H1 (cell line): ENCODE measurements at regions not wholly inside any gene's neighbourhood (a gene's known extent, or its start where the extent isn't known, plus 50 kb on each side); places are given as distances from the start of the nearest gene placed in this dataset.
A peak's percentile ranks its signal among the peaks of the same experiment; 100 is the strongest.
"Not testable (repeated sequence)": the region's sequence is repeated elsewhere in the genome, so short reads cannot be mapped to it uniquely, and the experiment has no call there.

Source experiments
- CTCF ChIA-PET: fragments of 300-600 bp; sonication (Branson Sonifier 250); formaldehyde crosslinking; loops from one replicate; lab custom pipeline; 2021; ENCODE audit not compliant: partially characterized antibody; lab: Charles Lee
- POLR2A ChIA-PET: fragments of 300-600 bp; sonication (Branson Sonifier 250); formaldehyde crosslinking; loops from one replicate; lab custom pipeline; 2021; ENCODE audit warnings: inconsistent platforms; ENCODE audit not compliant: partially characterized antibody; lab: Charles Lee
- DNase-seq, 2 experiments: peaks; one replicate each; pipeline versions ENCODE4 v3.0.0 to v3.0.0-alpha.2; 2010 to 2022; ENCODE audit warnings: low spot score in 2 of 2, low read depth in 1 of 2, mixed read lengths in 1 of 2
- FAIRE-seq: peaks from 2 replicates; lab custom pipeline; 2011; peaks lifted over from hg19 to GRCh38; lab: Jason Lieb, UNC
- H2AFZ ChIP-seq: 2 replicates; pipeline ENCODE4 v1.8.1; 2012; ENCODE audit warnings: low read length, inconsistent platforms
- H2AK5ac ChIP-seq: 2 replicates; pipeline ENCODE4 v1.6.1; 2013; ENCODE audit warnings: low read depth, low read length
- H2BK120ac ChIP-seq: replicated peaks from 2 replicates; pipeline ENCODE3; 2013; ENCODE audit warnings: low read depth, low read length, inconsistent platforms
- H2BK12ac ChIP-seq: 2 replicates; pipeline ENCODE4 v1.6.1; 2013; ENCODE audit warnings: low read depth, low read length
- H2BK15ac ChIP-seq: 2 replicates; pipeline ENCODE4 v1.6.1; 2013; ENCODE audit warnings: low read length
- H2BK20ac ChIP-seq: 2 replicates; pipeline ENCODE4 v1.6.1; 2013; ENCODE audit warnings: low read length
- H2BK5ac ChIP-seq: 2 replicates; pipeline ENCODE4 v1.6.1; 2013; ENCODE audit warnings: low read depth, low read length
- H3K14ac ChIP-seq: 2 replicates; pipeline ENCODE4 v1.6.1; 2013; ENCODE audit warnings: inconsistent platforms; ENCODE audit not compliant: insufficient read length
- H3K18ac ChIP-seq: 2 replicates; pipeline ENCODE4 v1.6.1; 2013; ENCODE audit warnings: low read length; ENCODE audit errors: extremely low read depth
- H3K23ac ChIP-seq: 2 replicates; pipeline ENCODE4 v1.6.1; 2013; ENCODE audit warnings: inconsistent platforms; ENCODE audit not compliant: insufficient read length
- H3K23me2 ChIP-seq: 2 replicates; pipeline ENCODE4 v1.6.1; 2013; ENCODE audit warnings: low read depth, low read length
- H3K27ac ChIP-seq: 2 replicates; pipeline ENCODE4 v1.6.1; 2011; ENCODE audit warnings: low read depth, low read length, inconsistent platforms
- H3K27me3 ChIP-seq, 4 experiments: replicated peaks in 1 of 4; 1 replicate in 1 of 4; 2 replicates in 3 of 4; pipeline versions ENCODE4 v1.6.1 to v1.8.1; 2011 to 2013; ENCODE audit warnings: low read length in 3 of 4, mild to moderate bottlenecking in 3 of 4, inconsistent platforms in 2 of 4, mixed read lengths in 2 of 4, moderate library complexity in 1 of 4; ENCODE audit not compliant: control insufficient read depth in 3 of 4, insufficient read depth in 3 of 4; ENCODE audit errors: extremely low read depth in 1 of 4
- H3K36me3 ChIP-seq, 4 experiments: 2 replicates each; pipeline versions ENCODE4 v1.6.1 to v1.8.1; 2011 to 2013; ENCODE audit warnings: mild to moderate bottlenecking in 4 of 4, low read length in 3 of 4, moderate library complexity in 2 of 4, control low read depth in 1 of 4, inconsistent platforms in 1 of 4; ENCODE audit not compliant: insufficient read depth in 4 of 4, control insufficient read depth in 2 of 4
- H3K4ac ChIP-seq: replicated peaks from 2 replicates; pipeline ENCODE3; 2013; ENCODE audit warnings: low read length, low read depth, mixed read lengths, inconsistent platforms; ENCODE audit not compliant: insufficient read length
- H3K4me1 ChIP-seq, 4 experiments: replicated peaks in 1 of 4; 1 replicate in 1 of 4; 2 replicates in 3 of 4; pipeline versions ENCODE4 v1.6.1 to v1.8.1; 2011 to 2013; ENCODE audit warnings: low read length in 3 of 4, inconsistent platforms in 2 of 4, mixed read lengths in 1 of 4; ENCODE audit not compliant: insufficient read depth in 4 of 4, control insufficient read depth in 3 of 4
- H3K4me2 ChIP-seq, 2 experiments: 2 replicates each; pipeline versions ENCODE4 v1.6.1 to v1.8.1; 2011 to 2013; ENCODE audit warnings: low read depth in 2 of 2, low read length in 2 of 2, control low read depth in 1 of 2, inconsistent platforms in 1 of 2, mild to moderate bottlenecking in 1 of 2; ENCODE audit not compliant: insufficient read depth in 1 of 2
- H3K4me3 ChIP-seq, 4 experiments: fragments of 200-600, 300-600 bp in 1 of 4; sonication (generic), shearing (Covaris generic), sonication (Bioruptor Twin) in 1 of 4; 2 replicates each; pipeline versions ENCODE4 v1.5.1 to v1.8.1; 2011 to 2016; ENCODE audit warnings: low read length in 4 of 4, low read depth in 3 of 4, control low read depth in 2 of 4, inconsistent platforms in 2 of 4, mild to moderate bottlenecking in 2 of 4, mixed read lengths in 1 of 4, moderate library complexity in 1 of 4; ENCODE audit not compliant: insufficient read depth in 2 of 4; ENCODE audit errors: extremely low read depth in 1 of 4
- H3K56ac ChIP-seq: replicated peaks from 2 replicates; pipeline ENCODE3; 2013; ENCODE audit warnings: low read depth, mild to moderate bottlenecking, mixed read lengths, low read length, inconsistent platforms; ENCODE audit not compliant: insufficient read length
- H3K79me1 ChIP-seq: 2 replicates; pipeline ENCODE4 v1.6.1; 2013; ENCODE audit warnings: low read depth, low read length, control low read depth
- H3K79me2 ChIP-seq, 2 experiments: 2 replicates each; pipeline versions ENCODE4 v1.6.1 to v1.8.1; 2012 to 2013; ENCODE audit warnings: low read length in 2 of 2, mild to moderate bottlenecking in 2 of 2, inconsistent platforms in 1 of 2; ENCODE audit not compliant: insufficient read depth in 2 of 2, control insufficient read depth in 1 of 2
- H3K9ac ChIP-seq, 4 experiments: replicated peaks in 1 of 4; 1 replicate in 1 of 4; 2 replicates in 3 of 4; pipeline versions ENCODE4 v1.6.1 to v1.8.1; 2011 to 2013; ENCODE audit warnings: low read depth in 3 of 4, low read length in 3 of 4, control low read depth in 2 of 4, mild to moderate bottlenecking in 2 of 4, moderate library complexity in 2 of 4, inconsistent platforms in 1 of 4; ENCODE audit errors: extremely low read depth in 1 of 4
- H3K9me3 ChIP-seq, 2 experiments: 2 replicates each; pipeline versions ENCODE4 v1.6.1 to v1.8.1; 2012 to 2013; ENCODE audit warnings: mild to moderate bottlenecking in 2 of 2, moderate library complexity in 2 of 2, control low read depth in 1 of 2, inconsistent platforms in 1 of 2, low read depth in 1 of 2, low read length in 1 of 2, mixed read lengths in 1 of 2; ENCODE audit not compliant: insufficient read depth in 2 of 2
- H4K20me1 ChIP-seq, 2 experiments: replicated peaks in 1 of 2; 2 replicates each; pipeline versions ENCODE3 to v1.8.1; 2011 to 2013; ENCODE audit warnings: inconsistent platforms in 2 of 2, low read length in 2 of 2, mild to moderate bottlenecking in 1 of 2; ENCODE audit not compliant: insufficient read depth in 2 of 2, control insufficient read depth in 1 of 2
- H4K5ac ChIP-seq: 2 replicates; pipeline ENCODE4 v1.6.1; 2013; ENCODE audit warnings: low read length, low read depth, mixed read lengths, inconsistent platforms; ENCODE audit not compliant: insufficient read length
- H4K8ac ChIP-seq: 2 replicates; pipeline ENCODE4 v1.8.0; 2013; ENCODE audit warnings: mild to moderate bottlenecking, moderate library complexity, low read length, inconsistent platforms; ENCODE audit not compliant: insufficient read depth; ENCODE audit errors: extremely low read depth
- H4K91ac ChIP-seq: replicated peaks from 2 replicates; pipeline ENCODE3; 2013; ENCODE audit warnings: low read length, mixed read lengths, inconsistent platforms; ENCODE audit not compliant: insufficient read length
- RAD21 ChIP-seq, 2 experiments: IDR thresholded peaks in 1 of 2; conservative IDR thresholded peaks in 1 of 2; 2 replicates each; pipeline ENCODE4 v1.6.1; 2011; ENCODE audit warnings: low read depth in 2 of 2, low read length in 2 of 2, improper control_type of control experiment in 1 of 2, inconsistent platforms in 1 of 2, mild to moderate bottlenecking in 1 of 2, moderate library complexity in 1 of 2
- WGBS, 2 experiments: shearing (Covaris generic) in 1 of 2; methylation state at CpG; one replicate each; pipeline versions ENCODE4 v1.1.6 to v1.1.7; 2013 to 2015; ENCODE audit warnings: low lambda C conversion rate in 2 of 2, mixed read lengths in 2 of 2, inconsistent platforms in 1 of 2, low coverage in 1 of 2, missing lambda C conversion rate in 1 of 2; ENCODE audit not compliant: insufficient replicate concordance in 2 of 2, insufficient coverage in 1 of 2, insufficient read length in 1 of 2; ENCODE audit errors: extremely low coverage in 1 of 2, missing lambda C conversion rate in 1 of 2; 5-methylcytosine and 5-hydroxymethylcytosine counted together
- TF ChIP-seq, protein P1 (sequence below), 3 experiments: IDR thresholded peaks; 1 replicate in 2 of 3; 2 replicates in 1 of 3; pipeline versions ENCODE4 v1.5.1 to v1.6.1; 2011; ENCODE audit warnings: low read length in 3 of 3, mild to moderate bottlenecking in 3 of 3, inconsistent platforms in 2 of 3, low read depth in 1 of 3, moderate library complexity in 1 of 3; ENCODE audit not compliant: insufficient read depth in 1 of 3; ENCODE audit errors: control extremely low read depth in 1 of 3

- H3K79me2 ChIP-seq, H4K91ac ChIP-seq, H3K79me1 ChIP-seq, H3K18ac ChIP-seq, H3K4me3 ChIP-seq, H2AFZ ChIP-seq, H3K4ac ChIP-seq, H2BK20ac ChIP-seq, H2BK120ac ChIP-seq, FAIRE-seq, H3K23me2 ChIP-seq, POLR2A ChIA-PET, CTCF ChIA-PET, H3K4me2 ChIP-seq, H2AK5ac ChIP-seq, H4K20me1 ChIP-seq, H4K5ac ChIP-seq, H2BK15ac ChIP-seq, H3K9ac ChIP-seq, H4K8ac ChIP-seq, H3K36me3 ChIP-seq, H3K14ac ChIP-seq, H2BK5ac ChIP-seq, H2BK12ac ChIP-seq, H3K27me3 ChIP-seq, DNase-seq, H3K56ac ChIP-seq, H3K23ac ChIP-seq, H3K9me3 ChIP-seq, H3K27ac ChIP-seq, H3K4me1 ChIP-seq: not testable (repeated sequence)
- TF ChIP-seq RAD21 (IDR thresholded peaks at IDR 0.05 in 1 of 2, conservative IDR thresholded peaks at IDR 0.05 in 1 of 2; ENCODE audit: low read depth in 2 of 2, low read length in 2 of 2) = peak in 1 of 2 experiments; percentile 22; a peak in 1 of 4 replicates
- TF ChIP-seq, protein P1, sequence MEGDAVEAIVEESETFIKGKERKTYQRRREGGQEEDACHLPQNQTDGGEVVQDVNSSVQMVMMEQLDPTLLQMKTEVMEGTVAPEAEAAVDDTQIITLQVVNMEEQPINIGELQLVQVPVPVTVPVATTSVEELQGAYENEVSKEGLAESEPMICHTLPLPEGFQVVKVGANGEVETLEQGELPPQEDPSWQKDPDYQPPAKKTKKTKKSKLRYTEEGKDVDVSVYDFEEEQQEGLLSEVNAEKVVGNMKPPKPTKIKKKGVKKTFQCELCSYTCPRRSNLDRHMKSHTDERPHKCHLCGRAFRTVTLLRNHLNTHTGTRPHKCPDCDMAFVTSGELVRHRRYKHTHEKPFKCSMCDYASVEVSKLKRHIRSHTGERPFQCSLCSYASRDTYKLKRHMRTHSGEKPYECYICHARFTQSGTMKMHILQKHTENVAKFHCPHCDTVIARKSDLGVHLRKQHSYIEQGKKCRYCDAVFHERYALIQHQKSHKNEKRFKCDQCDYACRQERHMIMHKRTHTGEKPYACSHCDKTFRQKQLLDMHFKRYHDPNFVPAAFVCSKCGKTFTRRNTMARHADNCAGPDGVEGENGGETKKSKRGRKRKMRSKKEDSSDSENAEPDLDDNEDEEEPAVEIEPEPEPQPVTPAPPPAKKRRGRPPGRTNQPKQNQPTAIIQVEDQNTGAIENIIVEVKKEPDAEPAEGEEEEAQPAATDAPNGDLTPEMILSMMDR (IDR thresholded peaks at IDR 0.05; ENCODE audit: control extremely low read depth in 1 of 3, insufficient read depth in 1 of 3, low read depth in 1 of 3, low read length in 3 of 3) = peak in 1 of 3 experiments; percentile 26; a peak in 1 of 4 replicates
- WGBS, 2 experiments = 89% methylated on average over 1 of the region's 1 CpG; no CpG with 5 or more reads in 1 of the 2 experiments
Measured at GRCh38 chr11:37145434-37145833, 547.4 kb upstream of the RAG2 start.
